Gastrocnemius medialis (tissue), 4 donors: ENCODE measurements at regions not wholly inside any gene's neighbourhood (a gene's known extent, or its start where the extent isn't known, plus 50 kb on each side); places are given as distances from the start of the nearest gene placed in this dataset.

Source experiments
- ATAC-seq, 2 donors: fragments of 150-250 bp; one replicate each; pipeline ENCODE4 v1.9.1; 2016
- DNase-seq, 2 donors: peaks; one replicate each; pipeline ENCODE4 v3.0.0-alpha.2; 2019
- H3K27ac ChIP-seq, 4 donors: fragments of 200-600 bp; sonication (generic); 1 replicate in 1 of 4; 2 replicates in 3 of 4; pipeline ENCODE4 v1.5.1; 2016 to 2018; ENCODE audit warnings: mild to moderate bottlenecking in 2 of 4, moderate library complexity in 1 of 4
- H3K27me3 ChIP-seq, 3 donors: fragments of 200-600 bp; sonication (generic) in 2 of 3; 1 replicate in 1 of 3; 2 replicates in 2 of 3; pipeline versions ENCODE4 v1.5.1 to v1.6.0; 2016 to 2019; ENCODE audit warnings: mild to moderate bottlenecking in 1 of 3, moderate library complexity in 1 of 3
- H3K36me3 ChIP-seq, 2 donors: fragments of 200-600 bp; sonication (generic) in 1 of 2; one replicate each; pipeline ENCODE4 v1.5.1; 2017 to 2018
- H3K4me1 ChIP-seq, 2 donors: fragments of 200-600 bp; sonication (generic) in 1 of 2; one replicate each; pipeline ENCODE4 v1.5.1; 2016 to 2017; ENCODE audit warnings: mild to moderate bottlenecking in 2 of 2
- H3K4me3 ChIP-seq, 4 donors: fragments of 200-600 bp; sonication (generic) in 3 of 4; 1 replicate in 1 of 4; 2 replicates in 3 of 4; pipeline ENCODE4 v1.5.1; 2016 to 2019; ENCODE audit warnings: mild to moderate bottlenecking in 2 of 4
- H3K9me3 ChIP-seq, 3 donors: fragments of 200-600 bp; sonication (generic) in 2 of 3; 1 replicate in 1 of 3; 2 replicates in 2 of 3; pipeline ENCODE4 v1.5.1; 2016 to 2019
- POLR2A ChIP-seq, 2 donors: fragments of 450-650 bp; IDR thresholded peaks; one replicate each; pipeline ENCODE4 v1.6.1; 2017; ENCODE audit warnings: antibody characterized with exemption in 2 of 2, mild to moderate bottlenecking in 2 of 2, moderate library complexity in 2 of 2
- in situ Hi-C, 4 donors: fragments of 200-750 bp; cut with MboI; loops; one replicate each; pipeline versions ENCODE4 v1.15.0 to v1.8.0; 2017; ENCODE audit warnings: low sequenced_read_pairs in 4 of 4
- intact Hi-C: fragments of 100-400 bp; cut with DNase I; formaldehyde crosslinking; loops from one replicate; pipeline ENCODE4 v1.15.1; 2023; ENCODE audit warnings: low total_unique reads
- TF ChIP-seq, protein P1 (sequence below), 5 experiments: fragments of 450-650 bp in 3 of 5; fragments of 200-600 bp in 2 of 5; sonication (generic) in 2 of 5; IDR thresholded peaks in 4 of 5; conservative IDR thresholded peaks in 1 of 5; 1 replicate in 4 of 5; 2 replicates in 1 of 5; pipeline ENCODE4 v1.5.1; 2016 to 2019; ENCODE audit warnings: antibody characterized with exemption in 5 of 5, mild to moderate bottlenecking in 3 of 5, moderate library complexity in 3 of 5

DNA sequence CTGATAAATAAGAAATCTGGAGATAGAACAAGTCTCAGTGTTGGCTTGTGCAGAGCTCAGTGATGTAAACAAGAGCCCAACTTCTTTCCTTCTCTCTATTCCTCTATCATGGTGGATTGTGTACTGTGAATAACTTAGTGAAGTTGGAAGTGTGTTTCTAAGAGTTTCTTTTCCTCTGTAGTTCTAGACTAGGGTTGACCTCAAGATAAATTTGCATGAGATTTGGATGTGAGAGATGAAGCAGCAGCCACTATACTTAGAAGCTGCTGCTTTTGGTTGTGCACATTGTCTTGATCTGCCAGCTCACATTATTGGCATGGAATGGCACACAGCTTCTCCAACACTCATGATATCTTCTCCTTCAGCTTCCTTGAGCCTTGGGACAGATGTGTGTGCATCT is 198.9 kb upstream of the ZP4 start:
- Histone ChIP-seq H3K4me3 (no peak overlapping the region), H3K27me3 (no peaks in the 10 kb centered on the region), H3K4me1 (no peaks in the 10 kb centered on the region), H3K9me3 (no peaks in the 10 kb centered on the region), H3K27ac (no peak overlapping the region), H3K36me3 (no peaks in the 10 kb centered on the region)
- no peak for DNase-seq
- in situ Hi-C loops = no loop called here
- TF ChIP-seq, protein P1, sequence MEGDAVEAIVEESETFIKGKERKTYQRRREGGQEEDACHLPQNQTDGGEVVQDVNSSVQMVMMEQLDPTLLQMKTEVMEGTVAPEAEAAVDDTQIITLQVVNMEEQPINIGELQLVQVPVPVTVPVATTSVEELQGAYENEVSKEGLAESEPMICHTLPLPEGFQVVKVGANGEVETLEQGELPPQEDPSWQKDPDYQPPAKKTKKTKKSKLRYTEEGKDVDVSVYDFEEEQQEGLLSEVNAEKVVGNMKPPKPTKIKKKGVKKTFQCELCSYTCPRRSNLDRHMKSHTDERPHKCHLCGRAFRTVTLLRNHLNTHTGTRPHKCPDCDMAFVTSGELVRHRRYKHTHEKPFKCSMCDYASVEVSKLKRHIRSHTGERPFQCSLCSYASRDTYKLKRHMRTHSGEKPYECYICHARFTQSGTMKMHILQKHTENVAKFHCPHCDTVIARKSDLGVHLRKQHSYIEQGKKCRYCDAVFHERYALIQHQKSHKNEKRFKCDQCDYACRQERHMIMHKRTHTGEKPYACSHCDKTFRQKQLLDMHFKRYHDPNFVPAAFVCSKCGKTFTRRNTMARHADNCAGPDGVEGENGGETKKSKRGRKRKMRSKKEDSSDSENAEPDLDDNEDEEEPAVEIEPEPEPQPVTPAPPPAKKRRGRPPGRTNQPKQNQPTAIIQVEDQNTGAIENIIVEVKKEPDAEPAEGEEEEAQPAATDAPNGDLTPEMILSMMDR (IDR thresholded peaks at IDR 0.05 in 4 of 5, conservative IDR thresholded peaks at IDR 0.05 in 1 of 5) = no peak
- no peak for TF ChIP-seq POLR2A (IDR thresholded peaks at IDR 0.05)
- no peak for ATAC-seq
- intact Hi-C loops = no loop called here

DNA sequence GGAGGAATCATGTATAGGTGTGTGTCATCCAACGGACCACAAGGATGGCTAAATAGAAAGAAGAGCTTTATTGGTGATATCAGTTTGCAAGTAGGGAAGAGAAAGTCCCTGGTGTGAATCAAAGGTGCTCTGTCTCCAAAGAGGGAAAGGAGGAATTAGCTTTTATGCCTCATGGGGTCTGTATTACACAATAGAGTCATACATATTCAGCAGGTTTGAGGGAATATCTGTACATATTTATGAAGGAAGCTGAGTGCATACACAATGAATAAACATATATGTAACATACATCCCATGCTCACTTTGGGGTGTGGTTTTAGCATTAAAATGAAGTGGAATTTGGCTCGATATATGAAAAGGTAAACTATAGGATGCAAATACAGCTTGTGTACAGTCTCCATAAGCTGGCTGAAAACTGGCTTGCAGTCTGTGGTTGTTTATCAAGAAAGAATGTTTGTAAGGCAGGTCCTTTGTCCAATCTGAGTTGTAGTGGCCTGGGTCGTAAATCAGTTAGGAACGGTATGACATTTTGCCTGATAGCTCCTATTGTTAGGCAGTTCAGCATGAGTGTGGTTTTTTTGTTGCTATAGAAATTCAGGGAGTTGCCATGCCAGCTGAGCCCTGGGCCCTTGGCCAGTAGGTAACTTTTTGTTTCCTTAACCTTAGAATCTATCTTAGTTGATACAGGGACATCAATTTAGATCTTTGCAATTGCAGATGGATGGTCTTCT is 198.0 kb upstream of the ZP4 start:
- no peaks in the 10 kb centered on the region for H3K27me3 ChIP-seq
- in situ Hi-C loops = no loop called here
- DNase-seq = no peak
- H3K27ac ChIP-seq = no peak overlapping the region
- no peaks in the 10 kb centered on the region for H3K9me3 ChIP-seq
- TF ChIP-seq POLR2A (IDR thresholded peaks at IDR 0.05) = no peak
- TF ChIP-seq, protein P1 (IDR thresholded peaks at IDR 0.05 in 4 of 5, conservative IDR thresholded peaks at IDR 0.05 in 1 of 5) = no peak
- intact Hi-C loops = no loop called here
- H3K36me3 ChIP-seq = no peaks in the 10 kb centered on the region
- ATAC-seq = no peak
- H3K4me3 ChIP-seq = no peak overlapping the region
- H3K4me1 ChIP-seq = no peaks in the 10 kb centered on the region

DNA sequence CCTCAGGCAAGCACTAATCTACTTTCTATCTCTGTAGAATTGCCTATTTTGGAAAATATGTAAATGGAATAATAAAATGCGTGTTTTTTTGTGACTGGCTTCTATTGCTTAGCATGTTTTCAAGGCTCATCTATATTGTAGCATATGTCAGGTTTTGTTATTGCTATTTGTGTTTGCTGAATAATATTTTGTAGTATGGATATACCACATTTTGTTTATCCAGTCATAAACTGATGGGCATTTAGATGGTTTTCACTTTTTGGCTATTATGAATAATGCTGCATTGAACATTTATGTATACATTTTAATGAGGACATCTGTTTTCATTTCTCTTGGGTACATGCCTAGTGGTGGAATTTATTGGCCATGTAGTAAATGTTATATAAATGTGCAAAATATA is 183.3 kb upstream of the ZP4 start:
- H3K9me3 ChIP-seq = no peaks in the 10 kb centered on the region
- intact Hi-C loops (no loop called here), in situ Hi-C loops (no loop called here)
- TF ChIP-seq, protein P1 (IDR thresholded peaks at IDR 0.05 in 4 of 5, conservative IDR thresholded peaks at IDR 0.05 in 1 of 5) = no peak
- no peak for TF ChIP-seq POLR2A (IDR thresholded peaks at IDR 0.05)
- no peak overlapping the region for H3K4me3 ChIP-seq
- ATAC-seq (no peak), DNase-seq (no peak)
- H3K36me3 ChIP-seq = no peaks in the 10 kb centered on the region
- H3K27ac ChIP-seq = no peak overlapping the region
- no peaks in the 10 kb centered on the region for H3K4me1 ChIP-seq
- H3K27me3 ChIP-seq = no peaks in the 10 kb centered on the region

DNA sequence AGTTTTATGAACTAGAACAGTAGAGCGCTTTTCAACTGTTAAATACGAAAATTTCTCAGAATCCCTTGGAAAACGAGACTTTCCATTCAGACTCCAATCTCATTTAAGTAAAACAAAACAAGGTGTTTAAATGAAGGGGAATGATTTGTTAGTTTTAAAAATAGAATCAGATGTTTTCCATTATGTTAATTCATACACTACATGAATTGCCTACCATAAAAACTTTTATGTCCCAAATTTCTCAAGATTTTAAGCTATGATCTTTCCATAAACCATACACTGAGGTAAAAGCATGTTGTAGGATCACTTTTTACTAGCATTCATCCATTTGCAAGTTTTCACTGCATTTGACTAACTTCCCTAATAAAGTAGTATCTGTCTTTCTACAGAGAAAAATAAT is 180.3 kb upstream of the ZP4 start:
- H3K4me1 ChIP-seq = no peaks in the 10 kb centered on the region
- ATAC-seq = no peak
- TF ChIP-seq, protein P1 (IDR thresholded peaks at IDR 0.05 in 4 of 5, conservative IDR thresholded peaks at IDR 0.05 in 1 of 5) = no peak
- TF ChIP-seq POLR2A (IDR thresholded peaks at IDR 0.05) = no peak
- H3K36me3 ChIP-seq = no peaks in the 10 kb centered on the region
- H3K4me3 ChIP-seq = no peak overlapping the region
- intact Hi-C loops (no loop called here), in situ Hi-C loops (no loop called here)
- H3K9me3 ChIP-seq = no peaks in the 10 kb centered on the region
- no peaks in the 10 kb centered on the region for H3K27me3 ChIP-seq
- DNase-seq = no peak
- H3K27ac ChIP-seq = no peak overlapping the region

DNA sequence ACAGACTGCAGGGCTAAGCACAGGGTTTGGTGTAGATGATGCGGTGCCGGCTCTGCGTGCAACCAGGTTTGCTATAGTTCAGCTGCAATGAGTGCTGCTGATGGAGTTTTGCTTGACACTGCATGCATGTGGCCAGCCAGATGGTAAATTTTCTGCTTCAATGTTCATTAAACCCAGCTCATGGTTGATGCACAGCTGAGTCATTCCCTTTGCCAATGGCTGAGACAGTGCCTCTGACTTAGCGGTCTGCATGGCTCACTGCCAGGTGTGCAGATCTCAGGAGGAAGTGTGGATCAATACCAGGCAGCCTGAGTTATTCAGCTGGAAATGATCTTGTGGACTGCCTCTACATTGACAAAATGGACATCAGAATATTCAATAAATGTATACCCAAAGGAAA is 172.7 kb upstream of the ZP4 start:
- ATAC-seq (no peak), DNase-seq (no peak)
- no peak overlapping the region for H3K27ac ChIP-seq
- in situ Hi-C loops = no loop called here
- H3K36me3 ChIP-seq = no peaks in the 10 kb centered on the region
- TF ChIP-seq POLR2A (IDR thresholded peaks at IDR 0.05) = no peak
- TF ChIP-seq, protein P1 (IDR thresholded peaks at IDR 0.05 in 4 of 5, conservative IDR thresholded peaks at IDR 0.05 in 1 of 5) = no peak
- H3K27me3 ChIP-seq = no peaks in the 10 kb centered on the region
- no peaks in the 10 kb centered on the region for H3K9me3 ChIP-seq
- H3K4me1 ChIP-seq = no peaks in the 10 kb centered on the region
- intact Hi-C loops = no loop called here
- no peak overlapping the region for H3K4me3 ChIP-seq
